GM04503 (cell line): ENCODE measurements at regions not wholly inside any gene's neighbourhood (a gene's known extent, or its start where the extent isn't known, plus 50 kb on each side); places are given as distances from the start of the nearest gene placed in this dataset.
"Not testable (repeated sequence)": the region's sequence is repeated elsewhere in the genome, so short reads cannot be mapped to it uniquely, and the experiment has no call there.

Experiments used
- DNase-seq: peaks from one replicate; pipeline ENCODE4 v3.0.0-alpha.2; 2012; ENCODE audit warnings: low read depth

DNA sequence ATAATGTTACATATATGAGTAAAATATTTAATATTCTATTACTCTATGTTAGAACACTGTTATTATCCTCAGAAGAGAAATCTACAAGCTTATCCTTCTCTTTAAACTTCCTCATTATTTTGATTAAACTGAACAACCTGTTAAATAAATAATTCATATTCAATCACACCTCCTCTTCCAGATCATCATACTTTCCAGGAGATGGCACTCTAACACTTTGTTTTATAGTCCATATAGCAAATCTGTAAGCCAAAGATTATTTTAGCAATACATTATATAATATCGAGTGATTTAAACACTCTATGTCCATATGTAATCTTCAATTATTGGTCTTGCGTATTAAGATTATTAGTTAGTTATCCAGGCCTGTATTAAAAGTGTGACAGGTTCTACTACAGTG, 694.1 kb downstream of the ANKRD7 start:
- DNase-seq = no peak

DNA sequence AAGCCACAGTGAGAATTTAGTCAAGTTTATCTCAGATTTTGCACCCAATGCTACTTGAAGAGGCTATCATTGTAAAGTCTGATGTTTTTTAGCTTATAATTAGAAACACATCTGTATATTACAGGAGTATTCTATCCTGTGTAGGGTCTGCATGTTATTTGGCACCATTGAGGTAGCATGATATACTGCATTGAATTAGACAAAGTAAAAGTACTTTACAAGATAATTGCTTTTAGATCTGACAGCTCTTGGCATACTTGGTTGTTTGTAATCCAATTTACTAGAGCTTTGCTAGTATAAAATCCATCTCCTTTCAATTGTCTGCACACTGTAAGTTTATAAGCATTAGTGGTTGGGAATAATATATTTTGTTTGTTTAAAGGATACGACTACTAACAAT, 714.3 kb downstream of the ANKRD7 start:
- DNase-seq = no peak

DNA sequence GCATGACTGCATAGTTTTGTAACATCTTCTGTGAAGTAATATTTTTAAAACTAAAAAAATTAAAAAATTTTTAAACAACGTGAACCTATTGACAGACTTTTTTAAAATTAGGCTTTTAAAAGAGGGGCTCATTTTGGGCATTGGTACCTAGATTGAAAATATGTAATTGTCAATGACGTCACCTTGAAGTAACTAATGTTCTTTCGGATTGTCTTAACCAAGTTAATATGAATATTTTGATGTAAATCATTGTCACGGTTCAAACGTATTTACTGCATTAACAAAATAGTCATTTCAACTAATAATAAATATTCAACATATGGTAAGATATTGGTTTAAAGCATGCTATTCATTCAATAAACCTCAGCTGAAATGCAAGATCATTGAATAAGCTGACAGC, 719.8 kb downstream of the ANKRD7 start:
- no peak for DNase-seq

DNA sequence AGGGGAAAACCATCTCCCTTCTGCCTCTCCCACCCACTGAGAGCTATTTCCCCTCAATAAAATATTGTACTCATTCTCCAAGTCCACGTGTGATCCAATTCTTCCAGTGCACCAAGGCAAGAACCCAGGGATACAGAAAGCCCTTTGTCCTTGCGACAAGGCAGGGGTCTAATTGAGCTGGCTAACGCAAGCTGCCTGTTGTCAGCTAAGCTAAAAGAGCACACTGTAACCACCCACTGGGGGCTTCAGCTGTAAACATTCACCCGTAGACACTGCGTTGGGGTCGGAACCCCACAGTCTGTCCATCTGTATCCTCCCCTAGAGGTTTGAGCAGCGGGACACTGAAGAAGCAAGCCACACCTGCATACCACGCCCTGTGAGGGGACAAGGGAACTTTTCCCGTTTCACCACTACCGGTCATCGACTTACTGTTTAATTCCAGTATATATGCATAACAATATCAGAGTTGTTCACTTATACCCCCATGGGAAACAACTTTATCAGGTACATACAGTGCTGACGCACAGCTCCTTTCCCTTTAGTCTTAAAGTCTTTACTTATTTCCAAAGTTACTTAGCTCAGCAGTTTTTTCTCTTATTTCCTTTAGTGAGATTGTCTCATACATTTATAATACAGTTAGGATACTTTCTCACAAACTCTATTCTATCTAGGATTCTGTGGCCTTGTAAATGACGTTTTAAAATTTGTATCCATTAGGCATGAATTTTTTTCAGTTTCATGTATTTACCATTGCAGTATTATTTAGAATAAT, 721.6 kb downstream of the ANKRD7 start:
- no peak for DNase-seq

DNA sequence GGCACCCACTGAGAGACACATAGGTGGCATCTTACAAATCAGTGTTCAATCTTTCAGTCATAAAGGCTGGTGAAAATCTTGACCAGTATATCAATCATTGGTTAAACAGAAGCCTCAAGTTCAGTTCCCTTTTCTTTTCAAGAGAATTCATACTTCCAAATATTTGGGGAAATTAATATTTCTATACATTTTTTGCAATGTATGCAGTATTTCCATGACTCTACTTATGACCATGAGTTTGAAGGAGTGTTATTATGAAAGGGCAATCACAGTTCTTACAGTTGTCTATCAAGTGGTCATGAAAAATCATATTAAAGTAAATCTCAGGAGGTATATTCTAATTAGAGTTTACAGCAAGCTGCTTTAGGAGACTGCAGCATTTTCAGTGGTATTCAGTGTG, 724.0 kb downstream of the ANKRD7 start:
- no peak for DNase-seq

DNA sequence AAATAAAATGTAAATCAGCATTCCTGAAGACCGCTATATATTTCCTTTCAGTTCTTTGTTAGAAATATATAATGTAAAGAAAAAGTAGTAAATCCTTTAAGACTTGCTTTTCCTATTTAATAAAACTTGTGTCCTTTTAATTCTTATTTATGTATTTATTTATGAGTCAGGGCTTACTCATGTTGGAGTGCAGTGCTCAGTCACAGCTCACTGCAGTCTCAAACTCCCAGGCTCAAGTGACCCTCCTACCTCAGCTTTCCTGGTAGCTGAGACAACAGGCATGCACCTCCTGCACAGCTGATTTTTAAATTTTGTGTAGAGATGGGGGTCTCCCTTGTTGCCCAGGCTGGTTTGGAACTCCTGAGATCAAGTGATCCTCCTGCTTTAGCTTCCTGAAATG, 724.5 kb downstream of the ANKRD7 start:
- no peak for DNase-seq

DNA sequence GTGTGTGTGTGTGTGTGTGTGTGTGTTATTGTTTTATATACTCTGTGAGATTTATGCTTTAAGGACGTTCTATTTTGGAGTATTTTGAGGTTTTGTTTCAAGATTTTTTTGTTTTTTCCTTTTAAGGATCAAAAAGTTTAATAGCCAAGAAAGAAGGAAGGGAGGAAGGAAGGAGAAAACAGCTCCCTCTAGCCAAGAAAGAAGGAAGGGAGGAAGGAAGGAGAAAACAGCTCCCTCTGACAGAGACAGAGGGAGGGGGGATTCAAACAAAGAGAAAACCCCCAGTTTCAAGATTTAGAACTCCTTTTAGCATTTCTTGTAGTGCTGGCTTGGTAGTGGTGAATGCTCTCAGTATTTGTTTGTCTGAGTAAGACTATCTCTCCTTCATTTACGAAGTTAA, 731.8 kb downstream of the ANKRD7 start:
- not testable (repeated sequence) for DNase-seq

DNA sequence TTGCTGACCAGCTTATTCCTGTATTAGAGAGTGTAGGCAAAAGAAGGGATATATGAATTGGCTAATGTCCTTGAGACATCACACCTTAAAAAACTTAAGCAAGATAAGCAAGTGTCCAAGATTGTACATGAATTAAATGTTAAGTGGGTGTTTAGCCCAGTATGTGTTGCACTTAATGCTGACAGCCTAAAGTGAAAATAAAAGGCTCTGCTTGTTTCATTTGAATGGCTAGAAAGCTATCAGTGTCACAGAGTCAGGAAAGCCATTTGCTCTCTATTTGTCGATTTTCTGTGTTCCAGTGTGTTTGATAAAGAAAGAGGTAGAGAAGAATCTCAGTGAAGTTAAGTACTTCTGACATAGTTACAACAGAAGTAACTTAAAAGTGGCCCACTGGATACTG, 744.9 kb downstream of the ANKRD7 start:
- no peak for DNase-seq

DNA sequence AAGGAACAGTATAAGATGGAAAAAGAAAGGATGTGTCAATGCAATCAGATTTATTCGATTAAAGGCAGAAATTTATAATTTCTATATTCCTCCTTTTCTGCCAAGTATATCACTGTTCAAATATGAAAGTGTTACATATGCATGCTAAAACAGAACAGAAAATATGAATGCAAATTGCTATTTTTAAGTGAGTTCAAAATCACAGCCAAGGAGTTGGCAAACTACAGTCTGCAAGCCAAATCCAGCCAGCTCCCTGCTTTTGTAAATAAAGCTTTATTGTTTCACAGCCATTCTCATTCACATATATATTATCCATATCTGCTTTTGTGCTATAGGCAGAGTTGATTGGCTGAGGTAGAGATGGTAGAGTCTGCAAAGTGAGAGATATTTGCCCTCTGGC, 747.2 kb downstream of the ANKRD7 start:
- DNase-seq = no peak

DNA sequence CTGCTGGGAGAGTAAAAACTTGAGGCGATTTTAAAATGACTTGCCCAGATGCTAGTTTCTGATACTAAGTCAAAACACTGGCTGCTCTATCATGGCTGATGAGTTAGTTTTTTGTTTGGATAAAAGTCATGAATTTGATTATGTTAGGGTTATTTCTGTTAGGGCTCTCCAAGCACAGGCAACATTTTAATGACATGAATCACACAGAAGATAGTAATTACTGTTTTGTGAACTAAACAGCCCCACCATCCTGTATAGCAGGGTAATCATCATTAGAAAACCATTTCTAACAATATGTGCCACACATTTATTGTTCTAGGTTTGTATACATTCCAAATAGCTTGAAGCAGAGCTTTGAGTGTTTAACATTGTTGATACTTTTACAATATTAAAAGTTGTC, 750.3 kb downstream of the ANKRD7 start:
- DNase-seq = no peak

DNA sequence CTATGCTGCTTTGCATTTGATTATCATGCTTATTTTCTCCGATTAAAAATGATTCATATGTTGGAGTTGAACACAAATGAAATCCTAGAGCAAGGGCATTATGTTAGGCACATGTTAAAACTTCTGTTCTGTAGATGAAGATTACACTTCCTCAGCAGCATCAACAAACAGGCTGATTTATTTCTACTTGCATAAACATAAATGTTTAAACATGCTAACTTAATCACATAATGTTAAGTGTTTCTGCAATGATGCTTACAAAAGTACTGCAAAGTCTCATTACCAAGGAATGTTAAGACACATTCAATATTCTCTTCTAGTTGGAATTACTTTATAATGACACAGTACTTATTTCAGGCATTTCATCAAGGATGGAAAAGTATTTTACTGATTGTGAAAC, 770.8 kb downstream of the ANKRD7 start:
- DNase-seq = no peak

DNA sequence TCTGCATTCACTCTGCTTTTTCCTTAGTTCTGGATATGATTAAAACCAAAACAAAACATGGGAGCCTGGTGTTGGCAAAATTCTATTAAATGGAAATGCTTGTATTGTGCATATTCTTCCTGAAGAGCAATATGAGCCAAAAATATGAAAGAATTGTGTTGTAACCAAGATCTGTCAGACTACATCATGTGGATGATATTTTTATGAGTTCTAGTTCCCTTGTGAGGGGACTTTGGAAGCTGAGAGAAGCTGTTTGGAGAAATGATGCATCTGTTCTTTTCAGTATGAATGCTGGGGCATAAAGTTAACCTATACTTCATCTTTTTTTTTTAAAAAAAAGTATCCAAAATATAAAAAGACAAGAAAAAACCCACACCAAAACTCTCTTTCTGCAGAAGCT, 782.7 kb downstream of the ANKRD7 start:
- DNase-seq = no peak

DNA sequence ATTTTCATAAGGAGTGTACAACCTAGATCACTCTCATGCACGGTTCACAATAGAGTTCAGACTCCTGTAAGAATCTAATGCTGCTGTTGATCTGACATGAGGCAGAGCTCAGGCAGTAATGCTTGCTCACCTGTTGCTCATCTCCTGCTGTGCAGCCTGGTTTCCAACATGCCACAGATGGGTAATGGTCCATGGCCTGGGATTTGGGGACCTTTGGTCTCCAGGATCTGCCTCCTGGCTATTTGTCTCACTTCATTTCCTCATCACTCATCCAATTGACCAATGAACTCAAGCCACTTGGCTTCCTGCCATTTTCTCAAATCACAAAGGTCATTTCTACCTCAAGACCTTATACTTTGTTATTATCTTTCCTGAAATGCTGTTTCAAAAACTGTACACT, 786.1 kb downstream of the ANKRD7 start:
- DNase-seq = no peak

DNA sequence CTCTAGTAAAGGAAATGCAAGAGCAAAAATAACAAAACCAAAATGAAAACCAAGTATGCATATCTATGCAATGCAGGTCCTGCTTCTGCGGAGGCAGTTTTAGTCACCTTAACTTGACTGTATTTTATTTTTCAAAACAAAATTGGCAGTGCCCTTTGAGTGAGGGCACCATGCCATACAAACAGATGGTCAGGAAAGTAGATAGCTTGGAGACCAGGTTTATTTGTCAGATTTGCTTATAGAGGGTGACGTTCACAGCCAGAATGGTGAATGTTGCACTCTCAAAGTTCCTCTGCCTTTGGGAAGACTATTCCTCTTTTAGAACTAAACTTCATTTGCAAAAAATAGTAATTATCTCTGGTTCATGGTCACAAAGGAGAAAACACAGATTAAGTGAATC, 801.9 kb downstream of the ANKRD7 start:
- no peak for DNase-seq

DNA sequence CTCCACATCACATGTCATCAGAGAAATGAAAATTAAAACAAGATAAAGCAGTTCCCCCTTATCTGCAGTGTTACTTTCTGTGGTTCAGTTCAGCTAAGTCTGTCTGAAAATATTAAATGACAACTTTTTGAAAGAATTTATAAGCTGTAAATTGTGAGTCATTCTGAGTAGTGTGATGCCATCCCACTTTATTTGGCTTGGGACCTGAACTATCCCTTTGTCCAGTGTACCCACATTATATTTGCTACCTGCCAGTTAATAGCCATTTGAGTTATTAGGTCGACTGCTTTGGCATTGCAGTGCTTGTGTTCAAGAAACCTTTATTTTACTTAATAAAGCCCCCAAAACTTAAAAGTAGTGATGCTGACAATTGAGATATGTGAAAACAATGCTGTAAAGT, 804.2 kb downstream of the ANKRD7 start:
- DNase-seq = no peak

DNA sequence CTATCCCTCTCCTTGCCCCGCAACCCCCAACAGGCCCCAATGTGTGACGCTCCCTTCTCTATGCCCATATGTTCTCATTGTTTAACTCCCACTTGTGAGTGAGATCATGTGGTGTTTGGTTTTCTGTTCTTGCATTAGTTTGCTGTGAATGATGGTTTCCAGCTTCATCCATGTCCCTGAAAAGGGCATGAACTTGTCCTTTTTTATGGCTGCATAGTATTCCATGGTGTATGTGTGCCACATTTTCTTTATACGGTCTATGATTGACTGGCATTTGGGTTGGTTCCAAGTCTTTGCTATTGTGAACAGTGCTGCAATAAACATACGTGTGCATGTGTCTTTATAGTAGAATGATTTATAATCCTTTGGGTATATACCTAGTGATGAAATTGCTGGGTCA, 807.6 kb downstream of the ANKRD7 start:
- DNase-seq = not testable (repeated sequence)

DNA sequence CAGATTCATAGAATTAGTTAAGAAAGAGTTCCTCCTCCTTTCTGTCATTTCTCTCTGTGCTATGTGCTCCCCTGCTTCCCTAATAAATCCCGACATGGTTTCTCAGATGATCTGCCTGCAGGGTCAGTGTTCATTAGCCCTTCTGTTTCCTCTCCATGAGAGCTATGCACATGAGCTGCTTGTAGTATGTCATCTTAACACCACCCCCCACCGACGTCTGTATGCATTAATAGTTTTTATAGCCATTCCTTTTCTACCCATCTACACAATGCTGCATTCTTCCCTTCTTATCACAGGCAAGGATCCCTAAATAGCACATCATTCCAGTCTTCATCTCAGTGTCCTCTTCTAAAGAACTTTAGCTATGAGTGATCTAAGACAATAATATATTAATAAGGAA, 809.1 kb downstream of the ANKRD7 start:
- no peak for DNase-seq

DNA sequence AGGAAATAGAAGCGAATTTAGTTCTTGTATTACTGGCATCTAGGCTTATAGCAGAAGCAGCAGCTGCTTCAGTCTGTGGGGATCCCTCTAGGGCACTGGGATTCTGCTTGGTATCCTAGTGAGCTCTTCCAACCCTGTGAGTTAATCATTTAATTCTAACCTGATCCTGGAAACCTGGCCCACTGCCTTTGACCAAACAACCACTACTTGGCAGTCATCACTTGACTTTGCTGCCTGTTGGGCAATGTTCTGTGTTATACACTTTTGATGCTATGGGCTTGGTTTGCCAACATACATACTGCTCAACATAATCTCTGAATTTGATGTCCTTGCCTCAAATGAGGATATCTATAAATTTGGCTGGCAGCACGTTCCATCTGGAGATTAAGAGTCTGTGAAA, 813.4 kb downstream of the ANKRD7 start:
- no peak for DNase-seq

DNA sequence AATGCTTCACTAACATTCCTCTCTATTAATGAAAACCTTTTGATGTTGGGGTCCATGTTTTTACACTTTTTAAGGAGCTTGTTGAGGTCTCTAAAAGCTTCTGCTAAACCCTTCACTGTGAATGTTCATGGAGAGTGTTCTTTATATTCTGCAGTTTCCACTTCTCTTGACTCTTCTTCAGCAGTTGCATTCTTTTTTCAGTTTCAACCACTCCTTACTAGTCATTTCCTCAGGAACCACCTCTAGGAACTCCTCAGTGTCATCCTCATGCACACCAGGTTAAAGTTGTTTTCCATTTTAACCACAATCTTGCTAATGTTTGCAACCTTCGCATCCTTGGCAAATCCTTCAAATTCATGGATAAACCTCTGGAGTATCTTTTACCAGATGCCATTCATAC, 821.6 kb downstream of the ANKRD7 start:
- DNase-seq = no peak

DNA sequence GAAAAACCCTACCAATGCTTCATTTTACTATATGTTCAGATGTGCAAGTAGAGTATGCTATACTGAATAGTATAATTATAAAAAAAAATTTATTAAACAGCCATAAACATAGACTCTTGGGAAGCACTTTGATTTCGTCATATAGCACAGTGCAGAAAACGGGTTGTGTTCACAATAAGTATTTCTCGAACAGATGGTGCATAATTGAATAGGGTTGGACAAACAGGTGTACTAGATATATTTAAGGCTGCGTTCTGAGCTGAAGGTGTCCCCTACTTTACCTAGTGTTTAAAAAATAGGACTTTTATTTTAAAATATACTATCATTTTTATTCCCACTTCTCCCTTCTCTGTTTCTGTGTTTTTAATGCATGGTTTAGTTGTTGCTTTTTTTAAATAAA, 841.5 kb downstream of the ANKRD7 start:
- no peak for DNase-seq

DNA sequence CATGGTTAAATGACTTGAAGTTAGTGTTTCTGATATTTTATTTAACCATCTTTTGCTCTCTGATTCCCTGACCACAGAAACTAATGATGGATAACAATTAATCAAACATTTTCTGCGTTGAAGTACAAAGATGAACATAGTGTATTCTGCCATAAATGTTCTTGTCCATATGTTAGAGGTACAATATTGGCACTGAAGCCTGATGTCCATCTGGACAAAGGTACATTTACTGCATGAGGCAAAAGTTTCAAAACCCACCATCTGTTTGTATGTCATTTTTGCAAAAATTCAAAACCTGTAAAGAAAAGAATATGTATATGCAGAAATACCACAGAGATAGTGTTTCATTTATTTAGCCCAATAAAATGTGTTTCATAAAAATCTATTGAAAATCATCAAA, 861.5 kb downstream of the ANKRD7 start:
- no peak for DNase-seq

DNA sequence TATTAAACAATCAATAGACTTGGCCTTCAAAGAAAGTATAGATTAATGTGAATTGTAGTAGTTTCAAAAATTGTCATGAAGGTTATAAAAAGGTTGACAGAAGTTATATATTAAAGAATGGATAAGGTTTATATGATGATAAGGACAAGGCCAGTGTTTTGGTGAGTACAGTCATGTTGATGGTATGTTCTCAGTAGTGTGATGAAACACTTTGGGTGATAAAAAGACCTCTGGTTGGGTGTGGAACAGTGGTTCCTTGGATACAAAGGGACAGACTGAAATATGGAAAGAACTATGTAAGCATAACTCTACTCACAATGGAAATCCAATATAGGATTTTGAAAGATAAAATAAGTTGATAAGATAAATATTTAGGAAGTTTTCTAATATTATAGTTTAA, 866.3 kb downstream of the ANKRD7 start:
- no peak for DNase-seq

DNA sequence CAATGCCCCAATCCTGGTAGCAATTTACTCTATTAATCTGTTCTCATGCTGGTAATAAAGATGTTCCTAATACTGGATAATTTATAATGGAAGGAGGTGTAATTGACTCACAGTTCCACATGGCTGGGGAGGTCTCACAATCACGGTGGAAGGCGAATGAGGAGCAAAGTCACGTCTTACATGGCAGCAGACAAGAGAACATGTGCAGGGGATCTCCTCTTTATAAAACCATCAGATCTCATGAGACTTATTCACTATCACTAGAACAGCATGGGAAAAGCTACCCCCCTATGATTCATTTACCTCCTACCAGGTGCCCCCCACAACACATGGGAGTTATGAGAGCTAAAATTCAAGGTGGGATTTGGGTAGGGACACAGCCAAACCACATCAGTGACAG, 872.2 kb downstream of the ANKRD7 start:
- no peak for DNase-seq

DNA sequence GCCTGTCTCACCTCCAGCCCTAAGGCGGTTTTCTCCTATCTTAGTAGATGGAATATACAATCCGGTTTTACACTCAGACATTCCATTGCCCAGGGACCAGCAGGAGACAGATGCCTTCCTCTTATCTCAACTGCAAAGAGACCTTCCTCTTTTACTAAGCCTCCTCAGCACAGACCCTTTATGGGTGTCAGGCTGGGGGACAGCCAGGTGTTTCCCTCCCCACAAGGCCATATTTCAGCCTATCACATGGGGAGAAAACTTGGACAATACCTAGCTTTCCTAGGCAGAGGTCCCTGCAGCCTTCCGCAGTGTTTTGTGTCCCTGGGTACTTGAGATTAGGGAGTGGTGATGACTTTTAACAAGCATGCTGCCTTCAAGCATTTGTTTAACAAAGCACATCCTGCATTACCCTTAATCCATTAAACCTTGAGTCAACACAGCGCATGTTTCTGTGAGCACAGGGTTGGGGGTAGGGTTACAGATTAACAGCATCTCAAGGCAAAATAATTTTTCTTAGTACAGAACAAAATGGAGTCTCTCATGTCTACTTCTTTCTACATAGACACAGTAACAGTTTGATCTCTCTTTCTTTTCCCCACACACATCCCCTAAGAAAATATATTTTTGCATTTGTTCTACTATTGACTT, 876.2 kb downstream of the ANKRD7 start:
- not testable (repeated sequence) for DNase-seq
